ENCODE measurements at regions not wholly inside any gene's neighbourhood (a gene's known extent, or its start where the extent isn't known, plus 50 kb on each side); places are given as distances from the start of the nearest gene placed in this dataset.
A peak's percentile ranks its signal among the peaks of the same experiment; 100 is the strongest.

- H3K27ac ChIP-seq = no peak overlapping the region
- in situ Hi-C loops (cut with MboI) = no loop called here
- H3F3A ChIP-seq (ENCODE audit: insufficient read depth) = no peaks in the 10 kb centered on the region
- no peaks in the 10 kb centered on the region for H3K36me3 ChIP-seq (ENCODE audit: low read depth)
- no peaks in the 10 kb centered on the region for H4K20me1 ChIP-seq (ENCODE audit: insufficient read depth)
- H3K27me3 ChIP-seq (replicated peaks; ENCODE audit: insufficient read depth) = no peaks in the 10 kb centered on the region
- 78 to 85% methylated on average over 4 of the region's 4 CpGs for whole genome bisulfite sequencing, 2 experiments (ENCODE audit: low coverage in 1 of 2, low lambda C conversion rate in 2 of 2, missing lambda C conversion rate in 2 of 2)
- no peaks in the 10 kb centered on the region for H3K9me2 ChIP-seq (ENCODE audit: insufficient read depth)
- no peak for TF ChIP-seq EZH2phosphoT487 (IDR thresholded peaks at IDR 0.05; ENCODE audit: insufficient read depth, low read depth)
- TF ChIP-seq EZH2 (IDR thresholded peaks at IDR 0.05; ENCODE audit: insufficient read depth, poor library complexity, severe bottlenecking) = no peak
- peak overlapping the region; percentile 62 for H2AFZ ChIP-seq
- 0 out of 2 replicates have a peak, but pooled peaks cover 6% of the 10 kb centered on the region for H3K4me1 ChIP-seq (ENCODE audit: insufficient read depth)
- no peaks in the 10 kb centered on the region for H3K9me3 ChIP-seq (ENCODE audit: low read depth)
- no peak overlapping the region for H3K4me2 ChIP-seq (ENCODE audit: unreplicated experiment)
- no peak for DNase-seq
- no peak overlapping the region for H3K4me3 ChIP-seq
- no peaks in the 10 kb centered on the region for H3K79me2 ChIP-seq (ENCODE audit: insufficient read depth)
- no peak overlapping the region for H3K9ac ChIP-seq
Measured at GRCh38 chr3:24639481-24640329, 145.1 kb upstream of the THRB start.

- H3K9ac ChIP-seq = no peak overlapping the region
- H3K9me3 ChIP-seq (ENCODE audit: low read depth) = no peaks in the 10 kb centered on the region
- no peak overlapping the region for H3K4me2 ChIP-seq (ENCODE audit: unreplicated experiment)
- no peak overlapping the region for H3K27ac ChIP-seq
- in situ Hi-C loops (cut with MboI) = no loop called here
- 0 out of 2 replicates have a peak, but pooled peaks cover 6% of the 10 kb centered on the region for H3K4me1 ChIP-seq (ENCODE audit: insufficient read depth)
- no peaks in the 10 kb centered on the region for H3K36me3 ChIP-seq (ENCODE audit: low read depth)
- WGBS, 2 experiments (ENCODE audit: low coverage in 1 of 2, low lambda C conversion rate in 2 of 2, missing lambda C conversion rate in 2 of 2) = 6% methylated on average over 3 of the region's 3 CpGs
- H2AFZ ChIP-seq = peak overlapping the region; percentile 62
- peak; percentile 65 for DNase-seq
- no peak overlapping the region for H3K4me3 ChIP-seq
- H3K27me3 ChIP-seq (replicated peaks; ENCODE audit: insufficient read depth) = no peaks in the 10 kb centered on the region
- no peaks in the 10 kb centered on the region for H3K79me2 ChIP-seq (ENCODE audit: insufficient read depth)
- no peaks in the 10 kb centered on the region for H4K20me1 ChIP-seq (ENCODE audit: insufficient read depth)
- no peak for TF ChIP-seq EZH2phosphoT487 (IDR thresholded peaks at IDR 0.05; ENCODE audit: insufficient read depth, low read depth)
- TF ChIP-seq EZH2 (IDR thresholded peaks at IDR 0.05; ENCODE audit: insufficient read depth, poor library complexity, severe bottlenecking) = no peak
- no peaks in the 10 kb centered on the region for H3F3A ChIP-seq (ENCODE audit: insufficient read depth)
- H3K9me2 ChIP-seq (ENCODE audit: insufficient read depth) = no peaks in the 10 kb centered on the region
Measured at GRCh38 chr3:24640330-24640877, 145.8 kb upstream of the THRB start.

- no peaks in the 10 kb centered on the region for H3K36me3 ChIP-seq (ENCODE audit: low read depth)
- TF ChIP-seq EZH2phosphoT487 (IDR thresholded peaks at IDR 0.05; ENCODE audit: insufficient read depth, low read depth) = no peak
- no peak for TF ChIP-seq EZH2 (IDR thresholded peaks at IDR 0.05; ENCODE audit: insufficient read depth, poor library complexity, severe bottlenecking)
- H3F3A ChIP-seq (ENCODE audit: insufficient read depth) = no peaks in the 10 kb centered on the region
- H3K9me3 ChIP-seq (ENCODE audit: low read depth) = no peaks in the 10 kb centered on the region
- H2AFZ ChIP-seq = peak overlapping the region; percentile 48
- H3K79me2 ChIP-seq (ENCODE audit: insufficient read depth) = no peaks in the 10 kb centered on the region
- no peak overlapping the region for H3K27ac ChIP-seq
- no peaks in the 10 kb centered on the region for H3K27me3 ChIP-seq (replicated peaks; ENCODE audit: insufficient read depth)
- WGBS, 2 experiments (ENCODE audit: low coverage in 1 of 2, low lambda C conversion rate in 2 of 2, missing lambda C conversion rate in 2 of 2) = 94 to 95% methylated on average over 2 of the region's 2 CpGs
- no peak overlapping the region for H3K4me2 ChIP-seq (ENCODE audit: unreplicated experiment)
- in situ Hi-C loops (cut with MboI) = no loop called here
- no peaks in the 10 kb centered on the region for H4K20me1 ChIP-seq (ENCODE audit: insufficient read depth)
- DNase-seq = no peak
- H3K4me1 ChIP-seq (ENCODE audit: insufficient read depth) = 0 out of 2 replicates have a peak, but pooled peaks cover 6% of the 10 kb centered on the region
- H3K9me2 ChIP-seq (ENCODE audit: insufficient read depth) = no peaks in the 10 kb centered on the region
- no peak overlapping the region for H3K9ac ChIP-seq
- no peak overlapping the region for H3K4me3 ChIP-seq
Measured at GRCh38 chr3:24641628-24642027, 147.0 kb upstream of the THRB start.

GRCh38 chr3:24645047-24645446 is 150.4 kb upstream of the THRB start:
- Histone ChIP-seq H4K20me1 (ENCODE audit: insufficient read depth) (no peaks in the 10 kb centered on the region), H3K27me3 (replicated peaks; ENCODE audit: insufficient read depth) (no peaks in the 10 kb centered on the region), H3K9ac (no peak overlapping the region), H3K9me3 (ENCODE audit: low read depth) (no peaks in the 10 kb centered on the region), H2AFZ (no peak overlapping the region), H3K27ac (no peak overlapping the region), H3K79me2 (ENCODE audit: insufficient read depth) (no peaks in the 10 kb centered on the region), H3K9me2 (ENCODE audit: insufficient read depth) (no peaks in the 10 kb centered on the region), H3K4me1 (ENCODE audit: insufficient read depth) (0 out of 2 replicates have a peak, but pooled peaks cover 4% of the 10 kb centered on the region), H3K4me3 (no peak overlapping the region), H3F3A (ENCODE audit: insufficient read depth) (no peaks in the 10 kb centered on the region), H3K36me3 (ENCODE audit: low read depth) (no peaks in the 10 kb centered on the region), H3K4me2 (ENCODE audit: unreplicated experiment) (no peak overlapping the region)
- 92 to 94% methylated on average over 11 of the region's 11 CpGs for WGBS, 2 experiments (ENCODE audit: low coverage in 1 of 2, low lambda C conversion rate in 2 of 2, missing lambda C conversion rate in 2 of 2)
- no peak for DNase-seq
- in situ Hi-C loops (cut with MboI) = no loop called here
- TF ChIP-seq EZH2 (IDR thresholded peaks at IDR 0.05; ENCODE audit: insufficient read depth, poor library complexity, severe bottlenecking) (no peak), EZH2phosphoT487 (IDR thresholded peaks at IDR 0.05; ENCODE audit: insufficient read depth, low read depth) (no peak)

Measured in GM23248 (cell line).